GM19455 (cell line): ENCODE measurements at regions not wholly inside any gene's neighbourhood (a gene's known extent, or its start where the extent isn't known, plus 50 kb on each side); places are given as distances from the start of the nearest gene placed in this dataset.
"Not testable (repeated sequence)": the region's sequence is repeated elsewhere in the genome, so short reads cannot be mapped to it uniquely, and the experiment has no call there.

Source experiments
- ATAC-seq: cut with Tn5 transposase; IDR thresholded peaks from one replicate; pipeline ENCODE4 v1.9.1; 2021; ENCODE audit not compliant: unreplicated experiment

DNA sequence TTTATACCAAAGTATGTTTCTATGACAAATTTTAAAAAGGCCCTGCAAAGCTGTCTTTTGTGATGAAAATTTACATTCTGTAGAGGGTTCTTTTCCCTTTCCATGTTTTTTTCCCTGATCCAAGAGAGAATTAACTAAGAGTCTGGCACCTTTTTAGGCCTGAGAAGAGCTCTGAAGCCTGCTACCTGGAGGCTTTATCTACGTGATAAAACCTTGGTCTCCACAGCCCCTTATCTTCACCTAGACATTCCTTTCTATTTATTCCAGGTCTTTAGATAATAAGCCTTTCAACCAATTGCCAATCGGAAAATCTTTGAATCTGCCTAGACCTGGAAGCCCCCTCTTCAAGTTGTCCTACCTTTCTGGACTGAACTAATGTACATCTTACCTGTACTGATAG lies 774.1 kb upstream of the LRRTM1 start:
- no peak for ATAC-seq

DNA sequence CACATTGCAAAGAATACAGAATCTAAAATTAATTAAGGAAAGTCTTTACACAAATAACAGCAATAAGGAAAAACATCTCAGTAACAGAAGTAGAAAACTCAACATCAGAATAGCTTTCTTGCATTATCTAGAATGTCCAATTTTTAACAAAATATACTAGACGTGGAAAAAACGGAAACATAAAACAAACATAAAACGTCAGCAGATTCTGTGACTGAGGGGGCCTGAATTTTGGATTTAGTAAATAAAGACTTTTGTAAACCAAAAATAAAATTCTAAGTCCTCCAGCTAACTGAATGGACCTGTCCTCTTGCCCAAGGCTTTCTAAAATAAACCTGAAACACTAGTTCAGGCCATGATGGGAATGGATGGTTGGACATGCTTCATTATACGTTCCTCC lies 773.5 kb upstream of the LRRTM1 start:
- ATAC-seq: no peak

DNA sequence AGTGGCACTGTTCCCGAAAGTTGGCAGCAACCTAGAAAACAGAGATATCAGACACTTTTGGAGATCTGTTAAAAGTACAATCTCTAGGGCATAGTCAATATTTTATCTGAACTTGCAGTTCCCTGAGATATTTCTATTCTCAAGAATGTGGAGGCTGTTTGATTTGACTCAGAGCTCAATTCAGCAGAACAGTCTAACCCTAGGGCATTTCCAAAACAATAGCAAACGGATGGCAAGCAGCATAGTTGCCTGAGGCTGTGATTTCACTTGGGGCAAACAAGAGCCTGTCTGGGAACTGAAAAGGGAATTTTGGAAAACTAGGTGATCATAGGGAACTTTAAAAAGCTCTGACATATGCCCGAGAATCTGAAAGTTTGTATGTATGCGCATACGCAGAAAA lies 772.8 kb upstream of the LRRTM1 start:
- no peak for ATAC-seq

DNA sequence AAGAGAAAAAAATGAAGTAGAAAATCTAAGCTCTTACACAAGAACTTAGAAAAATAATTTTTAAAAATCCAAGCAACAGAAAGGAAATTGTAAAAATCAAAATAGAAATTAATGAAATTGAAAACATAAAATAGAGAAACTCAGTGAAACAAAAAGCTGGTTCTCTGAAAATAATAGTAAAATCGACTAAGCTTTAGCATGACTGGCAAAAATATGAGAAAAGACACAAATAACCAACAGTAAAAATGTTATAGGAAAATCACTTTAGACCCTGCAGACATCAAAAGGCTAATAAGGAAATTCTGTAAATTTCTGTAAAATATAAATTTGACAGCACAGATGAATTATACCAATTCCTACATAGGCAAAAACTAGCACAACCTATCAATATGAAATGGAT lies 768.9 kb upstream of the LRRTM1 start:
- ATAC-seq: no peak

- no peak for ATAC-seq
Observed at GRCh38 chr2:81068144-81068543, 763.6 kb upstream of the LRRTM1 start.

- no peak for ATAC-seq
Observed at GRCh38 chr2:81061016-81061415, 756.5 kb upstream of the LRRTM1 start.

DNA sequence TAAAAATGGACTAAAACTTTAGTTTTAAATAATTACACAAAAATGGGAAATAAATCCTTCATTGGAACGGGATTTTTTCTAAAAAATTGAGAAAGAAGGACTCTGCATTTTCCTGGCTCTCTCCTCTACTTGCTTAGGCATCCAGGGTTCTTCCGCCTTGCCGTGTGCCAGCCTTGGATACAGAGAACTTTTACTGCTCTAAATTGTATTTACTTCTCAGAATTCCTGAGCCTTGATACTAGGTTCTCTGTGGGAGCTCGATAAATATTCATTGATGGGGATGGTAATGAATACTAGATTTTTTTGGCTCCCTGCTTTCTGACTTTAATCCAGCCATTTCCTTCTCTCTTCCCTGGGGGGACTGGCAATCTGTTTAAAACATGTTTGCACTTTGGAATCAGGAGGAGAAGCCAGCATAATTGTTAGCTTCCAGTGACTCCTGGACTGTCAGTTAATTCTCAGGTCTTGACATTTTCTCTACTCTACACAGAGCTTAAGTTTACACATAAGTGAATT lies 746.1 kb upstream of the LRRTM1 start:
- ATAC-seq: no peak

- no peak for ATAC-seq
Observed at GRCh38 chr2:81043681-81044080, 739.1 kb upstream of the LRRTM1 start.

DNA sequence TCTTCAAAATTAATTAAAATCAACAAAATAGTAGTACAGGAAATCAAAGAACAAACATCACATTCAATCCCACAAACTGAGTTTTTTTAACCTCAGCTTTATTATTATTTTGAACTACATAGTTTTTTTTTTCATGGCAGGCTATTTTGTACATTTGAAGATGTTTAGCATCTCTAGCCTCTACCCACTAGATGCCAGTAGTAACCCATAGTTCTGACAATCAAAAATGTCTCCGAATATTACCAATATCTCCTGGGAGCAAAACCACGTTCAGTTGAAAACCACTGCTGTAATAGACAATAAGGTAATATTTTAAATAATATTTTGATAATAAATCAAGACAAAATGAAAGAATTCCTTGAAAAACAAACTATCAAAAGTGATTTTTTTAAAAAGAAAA lies 702.6 kb upstream of the LRRTM1 start:
- ATAC-seq: no peak

GRCh38 chr2:81002906-81003305 lies 698.4 kb upstream of the LRRTM1 start:
- ATAC-seq: no peak

- ATAC-seq: no peak
Observed at GRCh38 chr2:80987466-80987865, 682.9 kb upstream of the LRRTM1 start.

DNA sequence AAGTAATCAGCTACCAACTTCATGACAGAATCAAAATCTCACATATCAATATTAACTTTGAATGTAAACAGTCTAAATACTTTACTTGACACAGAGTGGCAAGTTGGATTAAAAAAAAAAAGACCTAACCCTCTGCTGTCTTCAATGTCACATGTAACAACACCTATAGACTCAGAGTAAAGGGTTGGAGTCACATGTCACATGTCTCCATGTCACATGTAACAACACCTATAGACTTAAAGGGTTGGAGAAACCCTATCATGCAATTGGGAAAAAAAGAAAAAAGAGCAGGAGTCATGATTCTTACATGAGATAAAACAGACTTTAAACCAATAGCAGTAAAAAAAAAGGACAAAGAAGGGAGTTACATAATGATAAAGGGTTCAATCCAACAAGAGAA lies 665.3 kb upstream of the LRRTM1 start:
- ATAC-seq: no peak

DNA sequence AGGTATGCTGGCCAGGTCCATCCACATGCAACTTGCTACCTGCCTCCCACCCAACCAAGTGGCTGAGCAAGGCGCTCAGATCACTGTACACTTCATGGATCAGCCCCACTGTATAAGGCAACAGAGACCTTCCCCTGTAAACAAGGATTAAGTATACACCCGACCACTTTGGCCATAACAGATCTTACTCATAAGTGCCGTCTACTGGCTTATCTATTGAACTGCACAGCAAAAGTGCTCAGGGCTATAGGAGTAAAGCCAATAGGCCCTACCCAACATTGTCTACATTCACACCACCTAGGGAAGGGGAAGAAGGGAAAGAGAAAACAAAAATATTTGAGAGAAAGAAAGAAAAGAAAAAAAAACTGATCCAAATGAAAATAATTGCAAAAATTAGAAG lies 663.9 kb upstream of the LRRTM1 start:
- ATAC-seq: no peak

- ATAC-seq: no peak
Observed at GRCh38 chr2:80947601-80948130, 643.1 kb upstream of the LRRTM1 start.

- ATAC-seq: no peak
Observed at GRCh38 chr2:80943487-80943886, 638.9 kb upstream of the LRRTM1 start.

GRCh38 chr2:80942766-80943165 lies 638.2 kb upstream of the LRRTM1 start:
- ATAC-seq: no peak

GRCh38 chr2:80938463-80938862 lies 633.9 kb upstream of the LRRTM1 start:
- ATAC-seq: no peak

DNA sequence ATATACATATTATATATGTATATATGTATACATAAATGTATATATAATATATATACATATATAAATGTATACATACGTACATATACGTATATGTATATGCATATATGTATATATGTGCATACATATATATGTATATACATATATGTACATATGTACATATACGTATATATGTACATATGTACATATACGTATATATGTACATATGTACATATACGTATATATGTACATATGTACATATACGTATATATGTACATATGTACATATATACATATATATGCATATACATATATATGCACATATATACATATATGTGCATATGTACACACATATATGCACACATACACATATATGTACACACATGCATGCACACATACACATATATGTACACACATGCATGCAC lies 627.3 kb upstream of the LRRTM1 start:
- not testable (repeated sequence) for ATAC-seq

- no peak for ATAC-seq
Observed at GRCh38 chr2:80930777-80931176, 626.2 kb upstream of the LRRTM1 start.

DNA sequence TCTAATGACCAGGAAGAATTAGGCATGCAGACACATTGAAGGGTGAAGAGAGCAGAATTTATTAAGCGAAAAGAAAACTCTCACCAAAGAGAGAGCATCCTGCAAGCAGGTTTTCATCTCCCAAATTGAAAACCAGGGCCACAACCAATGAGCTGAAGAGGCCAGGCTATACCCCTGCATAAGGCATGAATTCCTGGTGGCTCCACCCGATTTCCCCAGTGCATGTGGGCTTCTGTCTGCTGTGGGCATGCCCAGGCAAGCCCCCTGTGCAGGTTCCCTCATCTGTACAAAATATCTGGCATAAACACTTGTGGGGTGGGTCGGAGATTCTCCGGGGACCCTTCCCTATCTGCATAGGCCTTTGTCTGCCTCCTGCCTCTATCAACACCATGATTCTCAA lies 621.6 kb upstream of the LRRTM1 start:
- ATAC-seq: no peak

DNA sequence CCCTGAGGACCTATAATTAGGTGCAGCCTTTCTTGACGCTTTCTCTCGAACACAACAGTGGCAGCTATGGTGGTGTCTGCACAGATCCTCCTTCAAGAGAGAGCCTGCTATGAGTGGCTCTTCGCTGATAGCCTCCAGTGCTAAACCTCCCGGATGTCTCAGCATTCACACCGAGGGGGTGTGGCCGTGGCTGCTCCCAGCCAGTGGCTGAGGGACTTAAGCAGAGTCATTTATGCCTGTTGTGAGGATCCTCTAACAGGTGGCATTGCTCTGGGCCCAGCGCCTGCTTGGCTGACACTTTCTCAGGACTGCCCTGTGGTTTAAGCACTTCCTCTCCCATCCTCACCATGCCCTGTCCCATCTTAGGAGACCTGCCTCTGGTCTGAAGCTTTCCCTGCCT lies 592.0 kb upstream of the LRRTM1 start:
- ATAC-seq: no peak

- no peak for ATAC-seq
Observed at GRCh38 chr2:80894486-80894885, 589.9 kb upstream of the LRRTM1 start.

GRCh38 chr2:80893711-80894110 lies 589.2 kb upstream of the LRRTM1 start:
- ATAC-seq: no peak

DNA sequence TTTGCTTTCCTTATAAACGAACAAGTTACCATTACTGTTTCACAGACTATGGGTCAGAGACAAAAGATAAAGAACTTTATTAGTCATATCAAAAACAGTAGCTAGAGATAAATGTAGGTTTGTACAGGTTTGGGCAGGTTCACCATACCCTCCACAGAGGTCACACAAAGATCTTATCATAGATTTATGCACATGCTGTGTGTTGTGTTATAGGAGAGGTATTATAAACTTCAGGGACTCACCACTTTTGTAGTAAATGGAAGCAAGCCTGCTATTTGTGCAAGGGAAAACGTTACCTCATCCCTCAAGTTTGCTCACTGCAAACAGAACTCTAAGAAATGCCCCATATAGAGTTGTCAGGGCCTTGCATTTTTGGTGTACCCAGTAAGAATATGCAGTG lies 584.5 kb upstream of the LRRTM1 start:
- no peak for ATAC-seq
